HG03378 (cell line): ENCODE measurements at regions not wholly inside any gene's neighbourhood (a gene's known extent, or its start where the extent isn't known, plus 50 kb on each side); places are given as distances from the start of the nearest gene placed in this dataset.

Experiments
- ATAC-seq: cut with Tn5 transposase; IDR thresholded peaks from one replicate; pipeline ENCODE4 v1.9.1; 2021; ENCODE audit warnings: mild to moderate bottlenecking, moderate library complexity; ENCODE audit not compliant: unreplicated experiment

DNA sequence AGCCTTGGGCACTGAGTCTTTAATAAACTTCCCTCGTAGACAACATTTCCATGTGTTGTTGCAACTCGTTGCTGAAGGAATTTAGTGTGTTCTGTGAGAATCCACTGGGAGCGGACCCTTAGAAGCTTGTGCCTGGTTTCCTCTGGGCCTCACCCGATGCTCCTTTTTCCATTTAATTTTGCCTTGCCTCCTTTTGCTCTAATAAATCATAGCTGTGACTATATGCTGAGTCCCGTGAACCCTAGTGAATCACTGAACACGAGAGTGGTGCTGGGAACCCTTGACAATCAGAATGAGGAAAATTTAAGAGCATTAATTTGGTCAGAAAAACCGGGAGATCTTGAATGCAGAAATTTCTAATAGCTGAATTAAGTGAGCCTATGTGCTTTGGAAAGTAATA, 291.1 kb upstream of the ZNF608 start:
- no peak for ATAC-seq

GRCh38 chr5:125038477-125038876, 292.0 kb upstream of the ZNF608 start:
- no peak for ATAC-seq

DNA sequence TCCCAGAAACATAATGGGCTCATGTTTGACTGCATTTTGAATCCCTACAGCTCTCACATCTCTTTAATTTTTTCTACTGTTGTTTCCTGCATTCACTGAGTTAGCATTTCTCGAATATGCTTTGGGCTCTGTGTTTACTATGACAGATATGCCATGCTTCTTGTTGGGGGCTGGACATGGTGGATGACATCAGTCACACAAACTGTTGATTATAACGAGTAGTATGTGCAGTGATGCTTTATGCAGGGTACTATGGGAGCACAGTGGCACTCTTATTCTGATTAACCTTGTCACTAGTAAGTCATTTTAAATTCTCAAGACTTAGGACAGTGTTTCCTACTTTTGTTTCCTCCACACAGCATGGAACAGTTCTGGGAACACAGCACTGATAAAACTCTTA, 295.4 kb upstream of the ZNF608 start:
- no peak for ATAC-seq

DNA sequence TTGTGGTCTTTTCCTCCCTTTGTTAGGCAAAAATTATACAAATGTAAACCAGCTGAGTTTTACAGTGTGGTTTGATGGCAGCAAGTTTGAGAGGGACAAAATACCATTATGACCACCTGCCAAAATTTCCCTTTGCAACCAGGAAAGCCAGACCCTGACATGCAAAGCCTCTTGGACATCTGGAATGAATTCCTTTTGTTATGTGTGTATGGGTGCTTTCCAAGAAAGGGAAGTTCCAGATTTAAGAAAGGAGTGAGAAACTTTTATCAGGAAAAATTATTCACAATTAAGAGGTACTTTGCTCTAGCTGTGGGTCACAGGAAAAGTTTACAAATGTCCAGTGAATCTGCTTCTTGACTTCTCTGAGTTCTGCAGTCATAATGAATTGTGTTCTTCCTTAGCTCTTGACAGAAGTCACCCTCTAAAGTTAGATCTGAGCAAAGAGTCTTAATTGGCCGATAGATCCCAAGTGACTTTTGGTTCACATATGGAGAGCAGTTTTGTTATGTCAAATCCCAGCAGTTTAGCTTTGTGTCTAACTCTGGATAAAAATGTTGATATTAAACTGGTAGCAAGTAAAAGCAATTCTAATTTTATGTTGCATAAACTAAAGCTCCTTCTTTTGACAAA, 295.9 kb upstream of the ZNF608 start:
- no peak for ATAC-seq

DNA sequence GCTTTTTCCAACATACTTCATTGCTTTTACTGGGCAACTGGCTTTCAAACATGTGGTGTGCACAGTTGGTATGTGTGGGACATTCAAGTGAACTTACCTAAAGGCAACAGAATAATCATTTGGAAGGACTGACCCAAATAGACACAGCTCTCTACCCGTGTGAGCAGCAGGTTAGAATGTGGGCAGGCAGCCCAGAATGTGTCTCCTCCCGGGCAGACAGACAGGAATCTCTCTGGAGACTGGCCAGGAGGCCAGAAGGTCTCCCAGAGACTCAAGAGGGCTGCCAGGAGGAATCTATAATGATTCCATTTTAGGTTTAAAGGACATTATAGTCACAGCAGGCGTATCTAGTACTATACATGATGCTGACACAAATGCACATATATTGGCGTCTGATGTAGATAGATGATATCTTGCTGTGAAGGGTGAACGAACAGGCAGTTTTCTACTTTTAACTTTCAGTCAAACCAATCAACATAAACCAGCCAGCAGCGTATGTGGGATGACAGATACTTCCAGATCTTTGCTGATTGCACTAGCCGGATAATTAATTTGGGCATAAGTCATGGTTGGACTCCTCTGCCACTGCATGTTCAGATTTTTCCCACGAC, 297.4 kb upstream of the ZNF608 start:
- ATAC-seq = no peak

DNA sequence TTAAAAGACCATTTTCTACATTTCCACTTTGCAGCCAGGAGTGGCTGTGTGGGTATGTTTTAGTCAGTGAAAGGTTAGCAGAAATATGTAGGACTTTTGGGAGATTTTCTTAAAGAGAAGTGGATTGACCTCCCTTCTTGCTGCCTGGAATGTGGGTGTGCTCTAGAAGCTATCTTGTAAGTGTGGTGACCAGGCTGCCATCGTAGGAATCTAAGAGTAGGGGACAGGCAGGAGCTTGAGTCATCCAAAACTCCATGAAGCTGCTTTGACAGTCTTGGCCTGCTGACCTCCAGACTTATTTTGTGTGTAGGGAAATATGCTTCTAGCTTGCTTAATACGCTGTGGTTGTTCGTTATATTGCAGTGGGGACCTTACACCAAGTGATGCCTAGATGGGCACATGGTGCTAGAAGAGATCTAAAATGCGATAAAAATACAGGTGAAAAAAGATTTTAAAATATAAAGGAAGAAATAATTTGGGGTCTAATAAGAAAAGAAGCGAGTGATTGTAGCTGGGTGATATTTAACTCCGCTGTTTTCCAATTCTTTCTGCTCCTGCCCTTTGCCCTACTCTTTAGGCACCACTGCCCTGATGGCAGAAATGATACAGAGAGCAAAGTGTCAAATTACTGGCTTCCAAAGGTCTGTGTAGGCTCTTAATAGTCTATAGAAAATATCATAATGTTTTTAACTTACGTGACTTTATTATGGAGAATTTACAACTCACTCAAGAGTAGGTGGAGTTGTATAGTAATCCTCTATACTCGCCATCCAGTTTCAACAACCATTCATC, 298.2 kb upstream of the ZNF608 start:
- ATAC-seq = no peak

GRCh38 chr5:125045646-125046045, 299.2 kb upstream of the ZNF608 start:
- no peak for ATAC-seq

- no peak for ATAC-seq
Measured at GRCh38 chr5:125046838-125047237, 300.4 kb upstream of the ZNF608 start.

- no peak for ATAC-seq
Measured at GRCh38 chr5:125047871-125048270, 301.4 kb upstream of the ZNF608 start.

GRCh38 chr5:125049721-125050702, 303.6 kb upstream of the ZNF608 start:
- ATAC-seq = no peak

GRCh38 chr5:125050926-125051325, 304.5 kb upstream of the ZNF608 start:
- ATAC-seq = no peak

DNA sequence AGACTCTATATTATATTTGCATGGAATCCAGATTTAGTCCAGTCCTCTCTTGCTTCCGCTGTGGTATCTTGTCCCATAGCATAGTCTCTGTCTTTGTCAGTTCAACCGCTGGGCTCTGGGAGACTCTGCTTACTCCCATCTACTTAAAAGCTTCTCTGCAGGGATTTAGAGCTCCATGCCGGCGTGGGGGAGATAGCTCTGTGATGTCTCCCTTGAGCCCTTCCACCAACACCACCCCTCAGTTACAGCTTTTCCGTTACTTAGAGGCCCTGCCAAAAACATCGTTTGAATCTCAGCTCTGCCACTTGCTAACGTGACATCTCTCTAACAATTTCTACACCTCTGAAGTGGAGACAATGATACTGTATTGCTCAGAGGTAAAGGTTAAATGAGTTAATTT, 306.1 kb upstream of the ZNF608 start:
- no peak for ATAC-seq

DNA sequence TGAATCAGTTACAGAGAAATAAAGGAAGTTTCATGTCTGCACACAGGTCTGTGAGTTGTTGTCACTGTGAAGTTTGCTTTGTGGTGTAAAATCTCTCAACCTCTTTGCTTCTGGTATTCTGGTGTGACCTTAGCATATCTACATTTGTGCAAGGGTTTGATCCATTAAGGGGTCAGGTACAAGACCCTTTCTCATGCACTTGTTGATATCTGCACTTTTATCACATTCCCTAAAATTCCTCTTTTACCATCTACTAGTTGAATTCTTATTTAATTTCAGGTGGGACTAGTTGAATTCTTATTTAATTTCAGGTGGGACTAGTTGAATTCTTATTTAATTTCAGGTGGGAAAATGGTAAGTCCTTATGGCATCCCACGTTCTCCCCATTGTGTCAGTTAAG, 306.7 kb upstream of the ZNF608 start:
- no peak for ATAC-seq

DNA sequence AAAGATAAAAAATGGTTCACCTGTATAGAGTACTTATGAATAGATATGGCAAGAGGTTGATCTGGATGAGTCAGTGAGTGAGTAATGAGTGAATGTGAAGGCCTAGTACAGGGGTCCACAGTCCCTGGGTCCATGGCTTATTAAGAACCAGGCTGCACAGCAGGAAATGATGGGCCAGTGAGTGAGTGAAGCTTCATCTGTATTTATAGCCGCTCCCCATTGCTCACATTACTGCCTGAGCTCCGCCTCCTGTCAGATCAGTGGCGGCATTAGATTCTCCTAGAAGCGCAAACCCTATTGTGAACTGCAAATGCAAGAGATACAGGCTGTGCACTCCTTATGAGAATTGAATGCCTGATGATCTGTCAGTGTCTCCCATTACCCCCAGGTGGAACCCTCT, 307.7 kb upstream of the ZNF608 start:
- ATAC-seq = no peak

DNA sequence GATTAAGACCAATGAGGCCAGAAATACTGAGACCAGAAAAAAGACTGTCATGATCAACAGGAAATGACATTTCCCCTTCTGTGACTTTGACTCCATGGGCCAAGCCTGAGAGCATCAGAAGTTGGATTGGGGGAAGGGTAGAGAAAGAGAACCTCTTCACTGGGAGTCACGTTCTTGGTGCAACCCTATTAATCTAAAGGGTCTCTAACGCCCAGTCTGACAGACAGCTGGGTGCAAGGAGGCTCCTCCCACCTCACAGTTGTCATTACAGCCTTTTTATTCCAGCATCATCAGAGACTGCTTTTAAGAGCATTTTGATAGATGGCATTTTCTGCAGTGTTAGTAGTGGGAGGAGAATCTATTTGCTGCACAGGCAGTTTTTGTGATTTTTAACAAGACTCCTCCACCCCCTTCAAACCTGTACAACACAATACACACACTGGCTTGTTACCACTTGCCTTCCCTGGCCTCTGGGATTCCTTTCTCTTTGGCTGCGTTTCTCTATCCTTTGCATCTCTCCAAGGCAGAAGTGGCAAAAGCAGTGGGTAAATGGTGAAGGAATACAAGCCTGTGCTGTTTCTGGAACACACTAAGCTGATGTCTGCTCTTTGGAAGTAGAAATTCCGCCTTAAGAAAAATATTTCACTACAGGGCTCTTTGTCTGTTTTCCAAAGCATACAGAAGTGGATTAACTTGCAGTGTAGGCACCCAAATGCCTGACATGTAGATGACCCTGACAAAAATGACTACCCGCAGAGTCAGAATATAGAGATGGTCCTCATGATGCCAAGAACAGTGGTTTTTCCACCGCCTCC, 310.4 kb upstream of the ZNF608 start:
- no peak for ATAC-seq

- no peak for ATAC-seq
Measured at GRCh38 chr5:125057912-125058826, 311.7 kb upstream of the ZNF608 start.

DNA sequence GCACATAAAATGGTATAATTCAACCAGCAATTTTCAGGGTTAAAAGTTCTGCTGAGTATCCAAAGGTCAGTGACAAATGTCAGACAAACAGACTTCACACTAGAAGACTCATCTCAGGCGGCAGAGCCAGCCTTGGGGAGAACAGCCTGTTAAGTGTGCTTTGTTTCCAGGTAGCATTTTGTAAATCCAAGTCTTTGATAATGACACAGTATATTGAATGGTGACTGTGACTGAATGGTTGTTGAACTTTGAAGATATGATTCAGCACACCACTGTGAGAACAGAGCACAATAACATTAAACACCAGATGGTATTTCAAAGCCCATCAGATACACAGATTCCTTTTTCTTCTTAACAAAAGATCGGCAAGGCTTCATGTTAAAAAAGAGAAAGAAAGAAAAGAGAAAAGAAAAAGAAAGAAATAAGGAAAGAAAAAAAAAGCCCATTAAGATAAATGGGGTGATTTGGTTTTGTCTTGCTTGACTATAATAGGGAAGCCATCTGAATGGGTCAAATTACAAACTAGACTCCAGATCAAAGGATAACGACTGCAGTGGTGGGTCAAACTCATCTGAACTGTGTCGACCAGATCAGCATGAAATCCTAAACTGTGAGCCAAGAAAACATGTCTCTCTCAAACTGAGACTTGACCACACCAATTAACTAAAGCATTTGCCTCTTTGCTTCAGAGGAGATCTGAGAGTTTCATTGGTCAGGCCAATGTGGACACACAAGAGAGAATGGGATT, 313.0 kb upstream of the ZNF608 start:
- ATAC-seq = no peak

DNA sequence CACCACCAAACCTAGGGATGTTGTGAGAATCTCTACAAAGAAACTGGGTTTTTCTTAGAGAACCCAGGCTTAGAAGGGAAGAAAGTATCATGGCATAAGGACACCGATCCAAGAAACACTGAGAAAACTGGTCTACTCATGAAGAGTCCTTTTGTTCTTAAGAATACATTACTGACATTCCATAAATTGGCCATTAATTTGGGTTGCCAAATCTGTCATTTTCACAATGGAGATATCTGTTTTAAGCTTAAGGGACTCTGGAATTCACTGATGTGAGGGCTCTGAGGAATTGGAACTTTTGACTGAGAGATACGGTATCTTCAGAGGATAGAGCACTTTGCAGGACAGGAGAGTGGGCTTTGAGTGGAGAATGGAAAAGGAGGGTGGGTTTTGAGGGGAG, 315.3 kb upstream of the ZNF608 start:
- ATAC-seq = no peak
